ENCODE measurements at regions not wholly inside any gene's neighbourhood (a gene's known extent, or its start where the extent isn't known, plus 50 kb on each side); places are given as distances from the start of the nearest gene placed in this dataset.
"Not testable (repeated sequence)": the region's sequence is repeated elsewhere in the genome, so short reads cannot be mapped to it uniquely, and the experiment has no call there.

- not testable (repeated sequence) for ATAC-seq; H3K4me1 Mint-ChIP-seq (ENCODE audit: low read depth in 2 of 2); H3K9me3 Mint-ChIP-seq; H3K27me3 Mint-ChIP-seq; H3K36me3 Mint-ChIP-seq; DNase-seq (ENCODE audit: low spot score); H3K27ac Mint-ChIP-seq; H3K4me3 Mint-ChIP-seq
Observed at GRCh38 chr17:22044706-22045246, 352.5 kb downstream of the KCNJ18 start.

- H3K9me3 Mint-ChIP-seq; ATAC-seq; H3K4me3 Mint-ChIP-seq; H3K36me3 Mint-ChIP-seq; H3K27ac Mint-ChIP-seq; DNase-seq (ENCODE audit: low spot score); H3K4me1 Mint-ChIP-seq (ENCODE audit: low read depth in 2 of 2); H3K27me3 Mint-ChIP-seq: not testable (repeated sequence)
Observed at GRCh38 chr17:22047521-22047920, 355.2 kb downstream of the KCNJ18 start.

- DNase-seq (ENCODE audit: low spot score); H3K36me3 Mint-ChIP-seq; H3K4me3 Mint-ChIP-seq; H3K9me3 Mint-ChIP-seq; H3K4me1 Mint-ChIP-seq (ENCODE audit: low read depth in 2 of 2); H3K27me3 Mint-ChIP-seq; H3K27ac Mint-ChIP-seq; ATAC-seq: not testable (repeated sequence)
Observed at GRCh38 chr17:22048226-22048625, 355.9 kb downstream of the KCNJ18 start.

- not testable (repeated sequence) for H3K9me3 Mint-ChIP-seq; DNase-seq (ENCODE audit: low spot score); ATAC-seq; H3K36me3 Mint-ChIP-seq; H3K27me3 Mint-ChIP-seq; H3K27ac Mint-ChIP-seq; H3K4me3 Mint-ChIP-seq; H3K4me1 Mint-ChIP-seq (ENCODE audit: low read depth in 2 of 2)
Observed at GRCh38 chr17:22050766-22051165, 358.4 kb downstream of the KCNJ18 start.

- not testable (repeated sequence) for H3K4me3 Mint-ChIP-seq; DNase-seq (ENCODE audit: low spot score); H3K9me3 Mint-ChIP-seq; H3K27me3 Mint-ChIP-seq; H3K27ac Mint-ChIP-seq; H3K36me3 Mint-ChIP-seq; H3K4me1 Mint-ChIP-seq (ENCODE audit: low read depth in 2 of 2); ATAC-seq
Observed at GRCh38 chr17:22052715-22053114, 360.4 kb downstream of the KCNJ18 start.

- not testable (repeated sequence) for H3K4me3 Mint-ChIP-seq; H3K9me3 Mint-ChIP-seq; DNase-seq (ENCODE audit: low spot score); ATAC-seq; H3K4me1 Mint-ChIP-seq (ENCODE audit: low read depth in 2 of 2); H3K27ac Mint-ChIP-seq; H3K27me3 Mint-ChIP-seq; H3K36me3 Mint-ChIP-seq
Observed at GRCh38 chr17:22056566-22056965, 364.2 kb downstream of the KCNJ18 start.

GRCh38 chr17:22075918-22076317 is 383.6 kb downstream of the KCNJ18 start:
- not testable (repeated sequence) for H3K4me1 Mint-ChIP-seq (ENCODE audit: low read depth in 2 of 2); ATAC-seq; DNase-seq (ENCODE audit: low spot score); H3K36me3 Mint-ChIP-seq; H3K27ac Mint-ChIP-seq; H3K4me3 Mint-ChIP-seq; H3K27me3 Mint-ChIP-seq; H3K9me3 Mint-ChIP-seq

GRCh38 chr17:22088589-22088988 is 396.3 kb downstream of the KCNJ18 start:
- not testable (repeated sequence) for H3K4me3 Mint-ChIP-seq; H3K4me1 Mint-ChIP-seq (ENCODE audit: low read depth in 2 of 2); H3K9me3 Mint-ChIP-seq; ATAC-seq; H3K27ac Mint-ChIP-seq; H3K27me3 Mint-ChIP-seq; DNase-seq (ENCODE audit: low spot score); H3K36me3 Mint-ChIP-seq

- ATAC-seq (no peak), DNase-seq (ENCODE audit: low spot score) (no peak)
- Mint-ChIP-seq H3K27ac (no peak overlapping the region), H3K9me3 (peaks cover 10% of the 10 kb centered on the region), H3K27me3 (no peaks in the 10 kb centered on the region), H3K4me3 (no peak overlapping the region), H3K4me1 (ENCODE audit: low read depth in 2 of 2) (no peaks in the 10 kb centered on the region), H3K36me3 (no peaks in the 10 kb centered on the region)
Observed at GRCh38 chr17:22090263-22090935, 398.1 kb downstream of the KCNJ18 start.

GRCh38 chr17:22091041-22091679 is 398.8 kb downstream of the KCNJ18 start:
- not testable (repeated sequence) for DNase-seq (ENCODE audit: low spot score); H3K27ac Mint-ChIP-seq; ATAC-seq; H3K27me3 Mint-ChIP-seq; H3K4me3 Mint-ChIP-seq; H3K9me3 Mint-ChIP-seq; H3K4me1 Mint-ChIP-seq (ENCODE audit: low read depth in 2 of 2); H3K36me3 Mint-ChIP-seq

- not testable (repeated sequence) for DNase-seq (ENCODE audit: low spot score); H3K36me3 Mint-ChIP-seq; H3K27ac Mint-ChIP-seq; ATAC-seq; H3K4me1 Mint-ChIP-seq (ENCODE audit: low read depth in 2 of 2); H3K27me3 Mint-ChIP-seq; H3K4me3 Mint-ChIP-seq; H3K9me3 Mint-ChIP-seq
Observed at GRCh38 chr17:22091840-22092239, 399.5 kb downstream of the KCNJ18 start.

GRCh38 chr17:22095414-22095813 is 403.1 kb downstream of the KCNJ18 start:
- H3K9me3 Mint-ChIP-seq; H3K4me3 Mint-ChIP-seq; H3K27me3 Mint-ChIP-seq; H3K4me1 Mint-ChIP-seq (ENCODE audit: low read depth in 2 of 2); H3K27ac Mint-ChIP-seq; DNase-seq (ENCODE audit: low spot score); ATAC-seq; H3K36me3 Mint-ChIP-seq: not testable (repeated sequence)

GRCh38 chr17:22099633-22100032 is 407.3 kb downstream of the KCNJ18 start:
- not testable (repeated sequence) for H3K27ac Mint-ChIP-seq; H3K36me3 Mint-ChIP-seq; DNase-seq (ENCODE audit: low spot score); H3K9me3 Mint-ChIP-seq; ATAC-seq; H3K4me3 Mint-ChIP-seq; H3K4me1 Mint-ChIP-seq (ENCODE audit: low read depth in 2 of 2); H3K27me3 Mint-ChIP-seq

GRCh38 chr17:22102177-22102576 is 409.9 kb downstream of the KCNJ18 start:
- Mint-ChIP-seq H3K4me1 (ENCODE audit: low read depth in 2 of 2) (no peaks in the 10 kb centered on the region), H3K27ac (no peak overlapping the region), H3K9me3 (peaks cover 12% of the 10 kb centered on the region), H3K27me3 (no peaks in the 10 kb centered on the region), H3K36me3 (peaks cover 11% of the 10 kb centered on the region), H3K4me3 (no peak overlapping the region)
- no peak for ATAC-seq
- DNase-seq (ENCODE audit: low spot score): no peak
